ENCODE measurements at regions not wholly inside any gene's neighbourhood (a gene's known extent, or its start where the extent isn't known, plus 50 kb on each side); places are given as distances from the start of the nearest gene placed in this dataset.
"Not testable (repeated sequence)": the region's sequence is repeated elsewhere in the genome, so short reads cannot be mapped to it uniquely, and the experiment has no call there.

GRCh38 chr2:150370561-150370960 is 116.9 kb downstream of the RND3 start:
- DNase-seq: peak; percentile 87

GRCh38 chr2:150369862-150370261 is 117.6 kb downstream of the RND3 start:
- no peak for DNase-seq

- DNase-seq: no peak
These were observed 129.0 kb downstream of the RND3 start for GRCh38 chr2:150358468-150358807.

- DNase-seq: no peak
These were observed 129.5 kb downstream of the RND3 start for GRCh38 chr2:150357770-150358467.

GRCh38 chr2:150355440-150355839 is 132.0 kb downstream of the RND3 start:
- DNase-seq: no peak

GRCh38 chr2:150353376-150353775 is 134.1 kb downstream of the RND3 start:
- DNase-seq: no peak

- DNase-seq: no peak
These were observed 135.5 kb downstream of the RND3 start for GRCh38 chr2:150351922-150352321.

- no peak for DNase-seq
These were observed 137.0 kb downstream of the RND3 start for GRCh38 chr2:150350500-150350899.

GRCh38 chr2:150346806-150347205 is 140.7 kb downstream of the RND3 start:
- DNase-seq: no peak

GRCh38 chr2:150341982-150342680 is 145.3 kb downstream of the RND3 start:
- DNase-seq: no peak

- DNase-seq: peak; percentile 80
These were observed 147.5 kb downstream of the RND3 start for GRCh38 chr2:150339951-150340350.

GRCh38 chr2:150339282-150339681 is 148.2 kb downstream of the RND3 start:
- DNase-seq: no peak

- DNase-seq: no peak
These were observed 151.9 kb downstream of the RND3 start for GRCh38 chr2:150335596-150335995.

GRCh38 chr2:150332383-150332782 is 155.1 kb downstream of the RND3 start:
- no peak for DNase-seq

- DNase-seq: no peak
These were observed 159.6 kb downstream of the RND3 start for GRCh38 chr2:150327564-150328489.

- no peak for DNase-seq
These were observed 161.7 kb downstream of the RND3 start for GRCh38 chr2:150325656-150326314.

GRCh38 chr2:150323071-150323470 is 164.4 kb downstream of the RND3 start:
- not testable (repeated sequence) for DNase-seq

GRCh38 chr2:150320608-150321007 is 166.9 kb downstream of the RND3 start:
- peak; percentile 40 for DNase-seq

GRCh38 chr2:150319658-150320555 is 167.6 kb downstream of the RND3 start:
- DNase-seq: no peak

GRCh38 chr2:150319085-150319484 is 168.4 kb downstream of the RND3 start:
- no peak for DNase-seq

GRCh38 chr2:150312271-150312670 is 175.2 kb downstream of the RND3 start:
- DNase-seq: no peak

Measured in NCI-H1105 treated with DMSO at 0.1 percent for 48 hours (cell line).